ENCODE measurements at regions not wholly inside any gene's neighbourhood (a gene's known extent, or its start where the extent isn't known, plus 50 kb on each side); places are given as distances from the start of the nearest gene placed in this dataset.
"Not testable (repeated sequence)": the region's sequence is repeated elsewhere in the genome, so short reads cannot be mapped to it uniquely, and the experiment has no call there.

DNA sequence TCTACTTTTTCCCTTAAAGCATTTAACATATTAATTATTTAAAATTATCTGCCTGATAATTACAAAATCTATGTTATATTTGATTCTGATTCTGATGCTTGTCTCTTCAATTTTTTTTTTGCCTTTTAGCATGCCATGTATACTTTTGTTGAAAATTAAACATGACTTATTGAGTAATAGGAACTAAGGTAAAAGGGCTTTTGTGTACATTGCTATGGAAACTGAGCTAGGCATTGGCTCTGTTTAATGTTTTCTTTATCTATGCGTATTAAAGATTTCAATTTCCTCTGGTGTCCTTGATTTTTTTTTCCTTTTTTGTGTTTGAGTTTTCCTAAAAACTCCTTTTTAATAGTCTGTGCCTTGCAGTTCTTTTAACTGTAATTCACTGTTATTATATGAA is 805.2 kb downstream of the DHX35 start:
- DNase-seq (ENCODE audit: low read depth), result no peak

DNA sequence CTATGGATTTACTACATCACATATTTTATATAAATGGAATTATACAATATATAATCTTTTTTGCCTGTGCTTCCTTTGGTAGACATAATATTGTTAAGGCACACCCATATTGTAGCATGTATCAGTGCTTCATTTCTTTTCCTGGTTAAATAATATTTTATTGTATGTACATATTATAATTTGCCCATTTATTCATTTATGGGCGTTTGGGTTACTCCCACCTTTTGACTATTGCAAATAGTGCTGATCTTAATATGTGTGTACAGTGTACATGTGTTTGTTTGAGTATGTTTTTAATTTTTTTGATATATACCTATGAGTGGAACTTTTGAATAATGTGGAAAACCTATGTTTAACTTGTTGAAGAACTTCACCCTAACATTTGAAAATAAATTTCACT is 804.2 kb downstream of the DHX35 start:
- DNase-seq (ENCODE audit: low read depth), result no peak

DNA sequence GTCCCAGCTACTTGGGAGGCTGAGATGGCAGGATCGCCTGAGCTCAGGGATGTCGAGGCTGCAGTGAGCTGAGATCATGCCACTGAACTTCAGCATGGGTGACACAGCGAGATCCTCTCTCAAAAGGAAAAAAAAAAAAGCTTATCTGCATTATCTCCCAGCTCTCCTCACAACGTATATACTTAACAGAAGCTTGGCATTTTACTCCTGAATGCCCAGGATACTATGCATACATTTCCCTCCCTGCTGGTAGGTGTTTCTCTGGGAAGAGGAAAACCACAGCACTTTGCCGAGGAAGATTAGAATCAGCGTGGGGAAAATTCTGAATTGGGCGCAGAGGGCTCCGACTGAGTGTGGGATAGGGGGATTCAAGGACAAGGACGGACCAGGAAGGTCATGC is 800.6 kb downstream of the DHX35 start:
- no peak for DNase-seq (ENCODE audit: low read depth)

DNA sequence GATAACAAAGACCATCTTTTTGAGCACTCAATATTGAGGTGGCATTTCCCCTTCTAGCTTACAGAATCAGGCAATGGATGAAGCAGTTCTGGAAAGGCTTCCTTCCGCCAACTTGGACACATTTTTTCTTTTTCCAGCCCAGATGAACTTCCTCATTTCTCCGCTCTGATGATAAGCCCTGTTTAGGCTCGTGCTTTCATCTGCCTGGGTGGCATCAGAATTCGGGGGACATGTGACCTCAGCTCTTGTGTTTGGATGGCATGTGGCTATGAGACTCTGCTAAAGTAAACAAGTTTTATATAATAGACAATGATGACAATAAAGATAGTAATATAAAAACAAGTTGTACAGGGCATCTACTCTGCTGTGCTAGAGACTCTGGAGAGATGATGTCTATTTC is 796.7 kb downstream of the DHX35 start:
- DNase-seq (ENCODE audit: low read depth), result no peak

DNA sequence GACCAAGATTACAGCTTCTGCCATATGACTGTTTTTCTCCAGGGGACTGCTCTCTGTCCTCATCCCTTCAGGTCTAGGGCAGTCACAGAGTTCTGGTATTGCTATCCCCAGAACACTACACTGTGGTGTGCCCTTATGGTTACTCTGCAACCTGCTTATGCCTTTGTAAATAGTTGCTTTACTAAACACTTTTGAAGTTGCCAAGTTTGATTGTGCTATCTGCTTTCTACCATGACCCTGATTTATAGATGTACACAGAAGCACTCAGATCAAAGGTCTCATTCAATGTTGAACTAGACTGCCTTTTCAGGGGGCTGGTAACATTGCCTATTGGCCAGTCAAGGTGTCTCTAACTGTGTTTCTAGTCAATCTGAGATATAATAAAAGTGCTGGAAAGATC is 794.7 kb downstream of the DHX35 start:
- no peak for DNase-seq (ENCODE audit: low read depth)

DNA sequence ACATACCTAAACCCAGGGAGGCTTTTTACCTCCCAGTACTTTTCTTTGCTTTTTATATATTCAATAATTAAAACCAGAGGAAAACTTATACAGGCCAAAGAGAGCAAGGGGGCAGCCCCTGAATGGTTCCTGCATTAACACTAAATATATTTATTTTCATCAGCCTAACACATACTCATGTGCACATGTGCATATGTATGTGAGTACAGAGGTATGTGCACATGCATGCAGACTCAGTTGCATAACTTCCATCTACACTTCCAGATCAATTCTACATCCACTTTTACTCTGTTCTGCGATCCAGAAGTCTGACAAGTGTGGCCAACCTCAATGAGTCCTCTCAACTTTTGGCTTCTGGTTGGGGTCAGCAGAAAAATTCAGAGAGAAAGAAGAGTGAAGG is 794.2 kb downstream of the DHX35 start:
- DNase-seq (ENCODE audit: low read depth), result no peak

DNA sequence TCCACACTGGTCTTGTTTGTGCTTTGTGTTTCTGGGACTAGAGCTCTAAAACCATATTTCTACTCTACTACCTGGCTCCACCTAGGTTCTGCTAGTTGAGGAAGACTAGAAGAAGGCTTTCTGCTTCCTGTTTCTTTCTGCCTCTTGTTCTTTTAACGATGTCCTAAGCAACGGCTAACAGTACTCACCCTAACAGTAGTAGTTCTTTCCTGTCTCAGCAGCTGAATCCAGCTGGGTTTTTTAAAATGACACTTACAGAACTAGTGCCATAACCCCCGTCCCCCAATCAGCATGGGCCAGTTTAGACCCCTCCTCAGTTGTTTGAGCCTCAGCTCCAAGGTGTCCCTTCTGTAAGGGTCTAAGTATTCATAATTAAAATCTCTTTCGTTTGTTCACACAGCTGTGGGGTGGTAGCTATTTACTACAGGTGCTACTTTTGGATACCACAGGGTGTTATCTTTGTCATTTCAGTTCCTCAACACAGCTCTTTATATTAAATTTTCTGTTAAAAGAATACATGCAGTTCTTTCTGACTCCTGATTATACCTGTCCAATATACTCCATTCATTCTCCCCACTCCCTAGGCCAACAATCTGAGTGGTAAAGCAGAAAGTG is 790.2 kb downstream of the DHX35 start:
- DNase-seq (ENCODE audit: low read depth), result no peak

DNA sequence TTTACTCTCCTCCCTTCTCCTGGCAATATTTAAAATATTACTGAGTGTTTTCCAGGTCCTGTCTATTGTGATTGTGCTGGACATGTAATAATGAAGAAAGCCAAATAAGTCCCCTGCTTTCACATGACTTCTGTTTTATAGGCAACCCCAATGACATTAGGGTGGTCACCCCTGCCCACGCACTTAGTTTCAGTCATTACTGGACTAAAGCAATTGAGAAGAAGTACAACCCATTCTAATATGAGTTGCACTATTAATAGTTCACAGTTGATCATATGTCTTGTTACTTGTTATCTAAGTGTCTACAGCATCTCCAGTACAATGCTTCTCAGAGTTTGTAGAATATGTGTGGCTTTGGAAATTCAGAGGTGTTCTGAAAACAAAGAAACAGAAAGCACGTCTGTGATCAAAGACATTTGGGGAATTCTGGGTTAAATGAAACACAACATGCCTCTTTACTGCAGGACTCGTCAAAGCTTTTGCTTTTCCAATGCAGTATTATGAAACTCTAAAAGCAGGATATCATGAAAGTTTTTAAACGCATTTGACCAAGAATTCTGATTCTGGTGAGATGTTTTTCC is 789.5 kb downstream of the DHX35 start:
- DNase-seq (ENCODE audit: low read depth), result no peak

DNA sequence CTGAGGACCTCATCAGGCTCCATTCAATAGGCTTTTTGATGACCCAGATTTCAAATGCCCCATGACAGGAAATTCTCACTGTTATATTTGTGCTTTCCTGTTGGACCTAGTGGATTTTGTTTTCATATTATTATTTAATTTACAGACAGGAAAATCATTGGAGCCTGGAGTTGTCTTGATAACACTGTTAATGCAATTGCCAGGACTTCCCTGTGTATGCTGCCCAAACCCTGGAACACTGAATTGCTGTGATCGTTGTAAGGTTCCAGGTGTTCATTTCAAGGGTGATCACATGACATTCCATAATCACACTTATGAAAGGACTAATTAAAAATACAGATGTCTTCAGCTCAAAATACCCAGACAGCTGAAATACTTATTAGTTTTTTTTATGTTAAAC is 783.2 kb downstream of the DHX35 start:
- DNase-seq (ENCODE audit: low read depth), result no peak

DNA sequence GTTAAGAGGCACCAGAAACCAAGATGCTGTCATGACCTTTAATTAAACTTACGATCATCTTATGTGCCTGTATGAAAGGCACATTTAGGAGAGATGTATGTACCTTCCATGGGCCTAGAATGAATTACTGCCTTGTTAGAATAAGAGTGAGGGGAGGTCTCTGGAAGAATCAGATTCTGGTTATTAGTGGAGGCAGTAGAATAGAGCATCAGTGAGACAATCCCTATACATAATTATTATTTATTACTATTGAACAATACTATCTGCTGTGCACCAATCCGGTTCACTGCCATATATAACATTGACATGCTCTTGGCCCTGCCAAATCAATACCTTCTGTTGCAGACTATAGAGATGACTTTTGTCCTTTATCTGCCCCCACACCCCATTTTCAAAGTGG is 776.5 kb downstream of the DHX35 start:
- no peak for DNase-seq (ENCODE audit: low read depth)

DNA sequence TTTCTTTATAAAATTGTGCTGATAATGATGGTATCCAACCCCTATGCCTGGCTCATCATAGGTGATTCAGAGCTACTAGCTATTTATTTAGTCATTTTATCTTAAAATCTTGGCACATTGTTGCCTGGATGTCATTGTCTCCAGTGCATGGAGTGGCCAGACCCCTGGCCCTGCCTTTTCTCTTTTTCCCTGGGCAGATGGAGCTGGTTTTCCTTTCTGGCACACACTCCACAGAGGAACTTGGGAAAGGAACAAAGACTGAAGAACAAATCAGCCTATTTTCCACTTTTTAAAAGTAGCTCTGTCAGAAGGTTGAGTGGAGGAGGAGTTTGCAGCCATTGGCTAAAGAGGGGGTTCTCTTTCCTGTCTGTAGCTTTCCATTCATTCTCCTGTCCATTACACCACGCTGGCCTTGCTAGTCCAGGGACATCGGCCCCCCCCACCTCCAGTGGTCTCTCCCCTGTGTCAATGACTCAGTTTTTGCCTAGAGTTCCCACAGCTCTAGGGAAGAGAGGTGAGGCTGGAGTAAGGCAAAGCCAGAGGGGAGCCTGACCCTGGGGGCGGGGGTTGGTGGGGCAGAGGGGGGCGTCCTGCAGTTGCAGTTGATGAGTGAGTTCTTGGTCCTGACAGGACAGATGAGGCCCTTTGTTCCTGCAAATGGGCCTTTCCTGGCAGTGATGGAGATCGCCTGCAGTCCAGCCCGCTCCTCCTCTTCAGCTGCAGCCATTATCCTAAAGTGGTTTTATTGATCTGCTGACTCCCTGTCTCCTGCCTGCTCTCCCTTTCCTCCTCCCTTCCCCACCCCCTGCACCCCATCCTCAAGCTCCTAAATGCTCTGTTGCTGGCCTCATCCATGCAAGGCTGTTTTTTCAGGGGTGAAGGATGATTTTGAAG is 774.5 kb downstream of the DHX35 start:
- no peak for DNase-seq (ENCODE audit: low read depth)

DNA sequence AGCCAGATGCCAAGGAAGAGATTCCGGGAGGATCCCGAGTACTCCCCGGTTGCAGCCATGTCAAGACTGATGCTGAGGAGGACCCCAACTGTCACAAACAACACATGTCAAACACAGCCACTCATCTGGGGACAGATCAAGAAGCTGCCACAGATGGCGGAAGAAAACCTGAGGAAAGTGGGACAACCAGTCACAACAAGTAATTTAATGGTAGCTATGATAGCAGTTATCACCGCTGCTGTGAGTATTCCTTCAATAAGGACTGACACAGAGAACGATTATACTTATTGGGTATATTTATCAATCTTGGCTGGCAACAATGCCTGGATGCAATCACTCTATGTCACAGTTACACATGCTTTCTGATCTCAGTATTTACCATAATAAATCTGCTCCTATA is 763.4 kb downstream of the DHX35 start:
- DNase-seq (ENCODE audit: low read depth), result not testable (repeated sequence)

DNA sequence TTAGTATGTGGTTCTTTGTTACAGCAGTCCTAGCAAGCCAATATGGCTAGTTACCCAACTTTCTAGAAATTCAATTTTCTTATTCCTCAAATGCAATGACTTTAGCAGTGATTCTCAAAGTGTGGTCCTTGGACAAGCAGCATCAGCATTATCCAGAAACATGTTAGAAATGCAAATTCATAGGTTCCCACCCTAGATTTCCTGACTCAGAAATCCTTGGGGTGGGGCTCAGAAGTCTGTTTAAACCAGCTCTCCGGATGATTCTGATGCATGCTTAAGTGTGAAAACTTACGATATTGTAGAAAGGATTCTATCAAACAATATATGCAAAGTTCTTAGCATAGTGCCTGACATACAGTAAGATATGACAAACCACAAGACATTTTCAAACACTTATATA is 757.1 kb downstream of the DHX35 start:
- DNase-seq (ENCODE audit: low read depth), result no peak

DNA sequence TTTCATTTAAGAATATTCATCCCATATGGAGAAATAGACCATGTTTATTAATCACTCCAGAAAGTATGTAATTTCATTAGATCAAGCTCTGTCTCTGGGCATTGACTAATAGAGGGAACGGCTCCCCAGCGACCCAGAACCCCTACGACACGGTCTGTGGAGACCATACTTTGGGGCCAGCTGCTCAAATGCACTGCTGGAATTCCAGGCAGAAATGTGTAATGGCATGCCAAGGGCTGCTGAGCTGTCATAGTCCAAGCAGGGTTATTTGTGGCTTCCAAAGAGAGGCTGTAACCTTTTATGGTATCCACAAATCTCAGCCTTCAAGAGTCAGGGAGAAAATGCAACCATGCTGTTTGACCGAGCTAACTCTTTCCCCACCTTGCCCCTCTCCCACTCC is 755.8 kb downstream of the DHX35 start:
- no peak for DNase-seq (ENCODE audit: low read depth)

DNA sequence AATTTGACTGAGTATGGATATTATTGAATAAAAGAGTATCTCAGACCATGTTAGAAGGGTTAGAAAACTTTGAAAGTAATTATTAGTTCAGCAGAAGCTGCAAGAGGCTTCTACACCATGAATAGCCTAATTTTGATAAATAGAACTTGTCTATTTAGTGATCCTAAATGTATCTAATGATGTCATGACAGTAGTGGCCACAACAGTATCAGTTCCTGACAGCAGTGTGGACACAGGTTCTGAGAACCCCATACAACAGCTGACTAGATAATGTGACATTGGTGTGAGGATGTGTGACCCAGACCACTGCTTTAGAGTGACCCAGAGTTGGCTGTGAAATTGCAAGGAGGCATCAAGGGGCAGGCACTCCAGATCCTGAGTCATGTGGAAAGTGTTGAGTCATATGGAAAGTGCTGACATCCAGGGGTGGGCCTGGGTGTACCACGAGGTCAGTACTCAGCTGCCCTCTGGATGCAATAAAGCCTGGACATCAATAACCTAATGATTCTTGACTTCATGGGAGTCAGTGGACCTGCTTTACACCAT is 754.7 kb downstream of the DHX35 start:
- peak; percentile 21 for DNase-seq (ENCODE audit: low read depth)

DNA sequence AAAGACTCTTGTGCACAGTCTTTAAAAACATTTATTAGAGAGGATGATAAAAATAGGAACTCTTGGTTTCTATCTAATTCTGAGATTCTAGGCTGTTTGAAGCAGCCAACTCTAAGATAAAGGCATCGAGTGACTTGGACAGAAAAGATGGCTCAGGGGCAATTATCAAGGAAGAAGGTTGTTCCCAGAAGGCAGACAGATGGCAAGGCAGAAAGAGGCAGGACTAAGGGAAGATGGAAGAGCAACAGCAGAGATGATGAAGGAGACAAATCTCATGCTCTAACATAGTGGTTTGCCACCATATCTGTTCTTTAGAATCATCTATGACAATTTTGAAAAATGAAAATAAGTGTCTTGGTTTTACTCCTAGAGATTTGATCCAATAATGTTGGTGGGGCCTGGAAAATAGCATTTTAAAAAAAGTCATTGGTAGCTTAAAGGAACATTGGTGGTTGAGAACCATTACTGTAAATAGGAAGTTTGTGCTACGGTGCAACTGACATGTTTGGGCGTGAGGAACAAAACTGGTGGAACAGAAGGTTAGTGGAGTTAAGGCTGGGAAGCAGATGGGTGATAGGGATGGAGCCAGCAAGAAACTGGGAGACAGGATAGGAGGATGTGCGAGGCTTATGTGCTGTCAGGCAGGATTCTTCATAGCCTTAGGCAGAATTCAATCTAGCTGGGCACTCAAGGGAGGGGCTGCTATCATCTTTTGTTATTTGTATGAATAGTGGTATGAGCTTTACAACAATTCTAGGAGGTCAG is 751.1 kb downstream of the DHX35 start:
- DNase-seq (ENCODE audit: low read depth), result no peak

DNA sequence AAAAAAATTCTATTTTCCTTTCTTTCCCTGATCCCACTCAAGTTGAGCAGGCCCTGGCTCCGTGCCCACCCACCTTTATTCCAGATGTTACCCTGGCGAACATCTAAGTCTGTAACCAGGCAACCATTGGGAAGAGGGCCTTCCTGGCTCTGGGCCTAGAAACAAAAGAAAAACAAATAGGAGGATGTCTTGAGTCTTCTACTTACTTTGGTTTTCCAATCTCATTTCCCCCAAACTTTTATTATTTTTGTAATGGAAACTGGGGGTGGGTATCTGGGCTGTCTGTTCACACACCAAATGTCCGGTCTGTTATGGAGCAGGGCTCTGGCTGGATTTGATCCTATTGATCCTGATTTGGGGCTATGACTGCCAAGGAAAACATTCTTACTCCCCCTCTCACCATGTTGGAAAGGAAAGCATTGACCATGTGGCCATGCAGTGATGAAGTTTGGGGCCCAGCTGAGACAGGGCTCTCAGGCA is 744.1 kb downstream of the DHX35 start:
- no peak for DNase-seq (ENCODE audit: low read depth)

DNA sequence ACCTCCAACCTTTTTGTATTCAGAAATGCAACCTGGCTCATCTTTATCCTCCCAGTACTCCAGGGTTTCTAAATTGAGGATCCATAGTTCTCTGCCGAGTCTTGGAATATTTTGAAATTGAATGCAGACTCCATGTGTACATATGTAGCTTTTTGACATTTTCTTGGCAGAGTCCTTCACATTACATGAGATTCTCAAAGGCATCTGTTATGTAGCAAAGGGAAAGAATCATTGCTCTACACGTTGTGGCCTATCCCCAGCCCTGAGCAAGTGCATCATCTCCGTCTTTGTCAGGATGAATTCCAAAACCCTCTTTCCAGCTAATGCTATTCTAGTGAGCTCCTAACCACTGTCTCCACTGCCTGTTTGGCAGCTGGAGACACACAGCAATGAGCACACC is 742.9 kb downstream of the DHX35 start:
- DNase-seq (ENCODE audit: low read depth), result no peak

DNA sequence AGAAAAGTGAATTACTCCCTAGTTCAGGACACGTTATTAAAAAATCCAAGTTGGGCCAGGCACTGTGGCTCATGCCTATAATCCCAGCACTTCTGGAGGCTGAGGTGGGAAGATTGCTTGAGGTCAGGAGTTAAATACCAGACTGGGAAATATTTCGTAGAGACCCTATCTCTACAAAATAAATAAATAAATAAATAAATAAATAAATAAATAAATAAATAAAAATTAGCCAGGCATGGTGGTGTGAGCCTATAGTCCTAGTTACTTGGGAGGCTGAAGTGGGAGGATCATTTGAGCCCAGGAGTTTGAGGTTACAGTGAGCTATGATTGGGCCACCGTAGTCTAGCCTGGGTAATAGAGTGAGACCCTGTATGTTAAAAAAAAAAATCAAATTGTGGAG is 741.2 kb downstream of the DHX35 start:
- not testable (repeated sequence) for DNase-seq (ENCODE audit: low read depth)

DNA sequence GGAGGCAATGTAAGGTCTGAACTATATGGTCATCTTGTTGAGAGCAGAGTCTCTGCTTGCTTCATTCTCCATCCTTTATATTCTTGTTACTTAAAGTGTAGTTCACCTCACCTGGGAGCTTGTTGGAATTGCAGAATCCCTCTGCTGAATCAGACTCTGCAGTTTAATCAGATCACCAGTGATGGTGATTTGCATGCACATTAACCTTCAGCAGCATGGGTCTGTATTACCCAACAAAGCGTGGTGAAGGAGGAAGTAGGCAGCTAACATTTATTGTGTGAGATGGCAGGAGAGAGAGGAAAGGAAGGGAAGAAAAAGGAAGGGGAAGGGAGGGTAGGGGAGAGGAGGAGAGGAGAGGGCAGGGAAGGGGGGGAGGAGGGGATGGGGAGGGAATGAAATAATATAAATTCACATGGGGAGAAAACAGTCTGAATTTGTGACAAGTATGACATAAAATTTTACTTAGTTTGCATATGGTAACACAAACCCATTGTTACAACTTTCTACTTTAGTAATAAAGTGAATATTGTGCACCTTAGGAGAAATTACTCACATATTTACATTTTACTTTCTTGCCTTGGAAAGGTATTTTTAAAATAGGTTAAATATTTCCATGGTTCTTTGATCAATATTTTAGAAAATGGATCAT is 740.7 kb downstream of the DHX35 start:
- DNase-seq (ENCODE audit: low read depth), result no peak

DNA sequence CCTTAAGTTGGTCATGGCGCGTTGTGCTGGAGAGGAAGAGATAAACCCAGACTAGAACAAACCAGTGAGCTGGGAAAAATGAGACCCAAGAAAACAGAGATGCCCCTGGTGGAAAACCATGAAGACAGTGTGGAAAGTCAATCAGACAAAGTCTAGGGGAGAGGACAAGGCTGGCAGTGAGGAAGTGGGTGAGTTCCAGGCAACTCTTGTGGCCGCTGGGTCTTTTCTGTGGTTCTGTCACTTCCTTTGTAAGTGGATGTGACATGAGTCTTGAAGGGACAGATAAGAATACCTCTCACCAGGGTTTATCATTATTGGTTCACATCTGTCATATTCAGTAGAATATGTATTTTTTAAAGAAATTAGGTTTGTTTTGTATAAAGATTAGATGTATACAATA is 738.4 kb downstream of the DHX35 start:
- DNase-seq (ENCODE audit: low read depth), result no peak

Measured in stromal cell of bone marrow (primary cell).